ENCODE measurements at regions not wholly inside any gene's neighbourhood (a gene's known extent, or its start where the extent isn't known, plus 50 kb on each side); places are given as distances from the start of the nearest gene placed in this dataset.

GRCh38 chr19:27705896-27706295, 1507.1 kb downstream of the UQCRFS1 start:
- no peak overlapping the region for H3K4me3 ChIP-seq (ENCODE audit: low read depth in 1 of 2, low read length in 2 of 2)
- no peak overlapping the region for H3K9ac ChIP-seq (ENCODE audit: low read depth in 1 of 2, low read length in 2 of 2)
- no peak overlapping the region for H3K27ac ChIP-seq (ENCODE audit: low read depth, low read length)
- no peaks in the 10 kb centered on the region for H3K27me3 ChIP-seq (ENCODE audit: control insufficient read depth in 1 of 2, insufficient read depth in 2 of 2, low read length in 2 of 2)
- H3K36me3 ChIP-seq (ENCODE audit: control insufficient read depth in 1 of 2, insufficient read depth in 2 of 2, low read length in 2 of 2), result no peaks in the 10 kb centered on the region
- peaks cover 8 to 14% of the 10 kb centered on the region in 2 donors for H3K9me3 ChIP-seq (ENCODE audit: control insufficient read depth in 1 of 2, low read length in 2 of 2)
- no peaks in the 10 kb centered on the region for H3K4me1 ChIP-seq (ENCODE audit: control insufficient read depth in 1 of 2, insufficient read depth in 2 of 2, low read length in 2 of 2)

GRCh38 chr19:27694361-27695055, 1518.4 kb downstream of the UQCRFS1 start:
- H3K27me3 ChIP-seq (ENCODE audit: control insufficient read depth in 1 of 2, insufficient read depth in 2 of 2, low read length in 2 of 2), result no peaks in the 10 kb centered on the region
- H3K9me3 ChIP-seq (ENCODE audit: control insufficient read depth in 1 of 2, low read length in 2 of 2), result peaks cover 24 to 31% of the 10 kb centered on the region in 2 donors
- no peak overlapping the region for H3K27ac ChIP-seq (ENCODE audit: low read depth, low read length)
- no peaks in the 10 kb centered on the region for H3K4me1 ChIP-seq (ENCODE audit: control insufficient read depth in 1 of 2, insufficient read depth in 2 of 2, low read length in 2 of 2)
- no peak overlapping the region for H3K9ac ChIP-seq (ENCODE audit: low read depth in 1 of 2, low read length in 2 of 2)
- no peaks in the 10 kb centered on the region for H3K36me3 ChIP-seq (ENCODE audit: control insufficient read depth in 1 of 2, insufficient read depth in 2 of 2, low read length in 2 of 2)
- H3K4me3 ChIP-seq (ENCODE audit: low read depth in 1 of 2, low read length in 2 of 2), result no peak overlapping the region

GRCh38 chr19:27691991-27692390, 1521.0 kb downstream of the UQCRFS1 start:
- Histone ChIP-seq H3K27me3 (ENCODE audit: control insufficient read depth in 1 of 2, insufficient read depth in 2 of 2, low read length in 2 of 2) (no peaks in the 10 kb centered on the region), H3K9me3 (ENCODE audit: control insufficient read depth in 1 of 2, low read length in 2 of 2) (peaks cover 30 to 48% of the 10 kb centered on the region in 2 donors), H3K4me1 (ENCODE audit: control insufficient read depth in 1 of 2, insufficient read depth in 2 of 2, low read length in 2 of 2) (no peaks in the 10 kb centered on the region), H3K27ac (ENCODE audit: low read depth, low read length) (no peak overlapping the region), H3K9ac (ENCODE audit: low read depth in 1 of 2, low read length in 2 of 2) (no peak overlapping the region), H3K4me3 (ENCODE audit: low read depth in 1 of 2, low read length in 2 of 2) (no peak overlapping the region), H3K36me3 (ENCODE audit: control insufficient read depth in 1 of 2, insufficient read depth in 2 of 2, low read length in 2 of 2) (no peaks in the 10 kb centered on the region)

- no peaks in the 10 kb centered on the region for H3K27me3 ChIP-seq (ENCODE audit: control insufficient read depth in 1 of 2, insufficient read depth in 2 of 2, low read length in 2 of 2)
- H3K4me3 ChIP-seq (ENCODE audit: low read depth in 1 of 2, low read length in 2 of 2), result no peak overlapping the region
- H3K9ac ChIP-seq (ENCODE audit: low read depth in 1 of 2, low read length in 2 of 2), result no peak overlapping the region
- H3K4me1 ChIP-seq (ENCODE audit: control insufficient read depth in 1 of 2, insufficient read depth in 2 of 2, low read length in 2 of 2), result no peaks in the 10 kb centered on the region
- H3K27ac ChIP-seq (ENCODE audit: low read depth, low read length), result no peak overlapping the region
- H3K9me3 ChIP-seq (ENCODE audit: control insufficient read depth in 1 of 2, low read length in 2 of 2), result peaks cover 29 to 62% of the 10 kb centered on the region in 2 donors
- no peaks in the 10 kb centered on the region for H3K36me3 ChIP-seq (ENCODE audit: control insufficient read depth in 1 of 2, insufficient read depth in 2 of 2, low read length in 2 of 2)
These were observed 1523.2 kb downstream of the UQCRFS1 start for GRCh38 chr19:27689734-27690241.

- Histone ChIP-seq H3K36me3 (ENCODE audit: control insufficient read depth in 1 of 2, insufficient read depth in 2 of 2, low read length in 2 of 2) (no peaks in the 10 kb centered on the region), H3K27me3 (ENCODE audit: control insufficient read depth in 1 of 2, insufficient read depth in 2 of 2, low read length in 2 of 2) (no peaks in the 10 kb centered on the region), H3K4me1 (ENCODE audit: control insufficient read depth in 1 of 2, insufficient read depth in 2 of 2, low read length in 2 of 2) (no peaks in the 10 kb centered on the region), H3K4me3 (ENCODE audit: low read depth in 1 of 2, low read length in 2 of 2) (no peak overlapping the region), H3K9ac (ENCODE audit: low read depth in 1 of 2, low read length in 2 of 2) (no peak overlapping the region), H3K27ac (ENCODE audit: low read depth, low read length) (no peak overlapping the region), H3K9me3 (ENCODE audit: control insufficient read depth in 1 of 2, low read length in 2 of 2) (peaks cover 5 to 49% of the 10 kb centered on the region in 2 donors)
These were observed 1528.7 kb downstream of the UQCRFS1 start for GRCh38 chr19:27684293-27684692.

GRCh38 chr19:27681972-27682371, 1531.0 kb downstream of the UQCRFS1 start:
- Histone ChIP-seq H3K4me1 (ENCODE audit: control insufficient read depth in 1 of 2, insufficient read depth in 2 of 2, low read length in 2 of 2) (no peaks in the 10 kb centered on the region), H3K27me3 (ENCODE audit: control insufficient read depth in 1 of 2, insufficient read depth in 2 of 2, low read length in 2 of 2) (no peaks in the 10 kb centered on the region), H3K9me3 (ENCODE audit: control insufficient read depth in 1 of 2, low read length in 2 of 2) (peaks cover 0 to 34% of the 10 kb centered on the region in 2 donors)

DNA sequence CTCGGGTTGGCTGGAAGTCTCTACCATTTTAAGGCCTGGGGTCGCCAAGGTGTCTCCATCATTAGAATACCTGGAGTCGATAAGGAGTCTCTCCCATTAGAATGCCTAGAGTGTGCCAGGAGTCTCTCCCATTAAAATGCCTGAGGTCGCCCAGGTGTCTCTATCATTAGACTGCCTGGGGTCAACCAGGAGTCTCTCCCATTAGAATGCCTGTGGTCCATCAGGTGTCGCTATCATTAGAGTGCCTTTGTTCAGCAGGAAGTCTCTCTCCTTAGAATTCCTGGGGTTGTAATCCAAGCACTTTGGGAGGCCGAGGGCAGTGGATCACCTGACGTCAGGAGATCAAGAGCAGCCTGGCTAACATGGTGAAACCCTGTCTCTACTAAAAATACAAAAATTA, 1533.0 kb downstream of the UQCRFS1 start:
- Histone ChIP-seq H3K9me3 (ENCODE audit: control insufficient read depth in 1 of 2, low read length in 2 of 2) (peaks cover 0 to 25% of the 10 kb centered on the region in 2 donors), H3K9ac (ENCODE audit: low read depth in 1 of 2, low read length in 2 of 2) (no peak overlapping the region), H3K36me3 (ENCODE audit: control insufficient read depth in 1 of 2, insufficient read depth in 2 of 2, low read length in 2 of 2) (no peaks in the 10 kb centered on the region), H3K27ac (ENCODE audit: low read depth, low read length) (no peak overlapping the region), H3K27me3 (ENCODE audit: control insufficient read depth in 1 of 2, insufficient read depth in 2 of 2, low read length in 2 of 2) (no peaks in the 10 kb centered on the region), H3K4me1 (ENCODE audit: control insufficient read depth in 1 of 2, insufficient read depth in 2 of 2, low read length in 2 of 2) (no peaks in the 10 kb centered on the region), H3K4me3 (ENCODE audit: low read depth in 1 of 2, low read length in 2 of 2) (no peak overlapping the region)

More at GRCh38 chr19:27681972-27682371, 1531.0 kb downstream of the UQCRFS1 start:
- Histone ChIP-seq H3K4me3 (ENCODE audit: low read depth in 1 of 2, low read length in 2 of 2) (no peak overlapping the region), H3K9ac (ENCODE audit: low read depth in 1 of 2, low read length in 2 of 2) (no peak overlapping the region), H3K27ac (ENCODE audit: low read depth, low read length) (no peak overlapping the region), H3K36me3 (ENCODE audit: control insufficient read depth in 1 of 2, insufficient read depth in 2 of 2, low read length in 2 of 2) (no peaks in the 10 kb centered on the region)

DNA sequence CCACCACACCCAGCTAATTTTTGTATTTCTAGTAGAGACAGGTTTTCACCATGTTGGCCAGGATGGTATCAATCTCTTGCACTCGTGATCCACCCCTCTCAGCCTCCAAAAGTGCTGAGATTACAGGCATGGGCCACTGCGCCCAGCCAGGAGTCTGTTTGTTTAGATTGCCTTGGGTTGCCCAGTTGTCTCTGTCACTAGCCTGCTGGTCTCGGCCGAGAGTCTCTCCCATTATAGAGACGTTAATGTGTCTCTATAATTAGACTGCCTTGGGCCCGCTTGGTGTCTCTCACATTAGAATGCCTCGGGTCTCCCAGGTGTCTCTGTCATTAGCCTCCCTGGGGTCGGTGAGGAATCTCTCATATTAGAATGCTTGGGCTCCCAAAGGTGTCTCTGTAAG, 1533.6 kb downstream of the UQCRFS1 start:
- Histone ChIP-seq H3K9ac (ENCODE audit: low read depth in 1 of 2, low read length in 2 of 2) (no peak overlapping the region), H3K27ac (ENCODE audit: low read depth, low read length) (no peak overlapping the region), H3K36me3 (ENCODE audit: control insufficient read depth in 1 of 2, insufficient read depth in 2 of 2, low read length in 2 of 2) (no peaks in the 10 kb centered on the region), H3K4me1 (ENCODE audit: control insufficient read depth in 1 of 2, insufficient read depth in 2 of 2, low read length in 2 of 2) (no peaks in the 10 kb centered on the region), H3K27me3 (ENCODE audit: control insufficient read depth in 1 of 2, insufficient read depth in 2 of 2, low read length in 2 of 2) (no peaks in the 10 kb centered on the region), H3K9me3 (ENCODE audit: control insufficient read depth in 1 of 2, low read length in 2 of 2) (peaks cover 0 to 20% of the 10 kb centered on the region in 2 donors), H3K4me3 (ENCODE audit: low read depth in 1 of 2, low read length in 2 of 2) (no peak overlapping the region)

GRCh38 chr19:27676877-27677276, 1536.1 kb downstream of the UQCRFS1 start:
- H3K4me3 ChIP-seq (ENCODE audit: low read depth in 1 of 2, low read length in 2 of 2), result no peak overlapping the region

GRCh38 chr19:27676334-27676733, 1536.6 kb downstream of the UQCRFS1 start:
- Histone ChIP-seq H3K27ac (ENCODE audit: low read depth, low read length) (no peak overlapping the region), H3K4me3 (ENCODE audit: low read depth in 1 of 2, low read length in 2 of 2) (no peak overlapping the region), H3K4me1 (ENCODE audit: control insufficient read depth in 1 of 2, insufficient read depth in 2 of 2, low read length in 2 of 2) (no peaks in the 10 kb centered on the region), H3K9ac (ENCODE audit: low read depth in 1 of 2, low read length in 2 of 2) (no peak overlapping the region), H3K36me3 (ENCODE audit: control insufficient read depth in 1 of 2, insufficient read depth in 2 of 2, low read length in 2 of 2) (no peaks in the 10 kb centered on the region), H3K9me3 (ENCODE audit: control insufficient read depth in 1 of 2, low read length in 2 of 2) (peaks cover 0 to 34% of the 10 kb centered on the region in 2 donors), H3K27me3 (ENCODE audit: control insufficient read depth in 1 of 2, insufficient read depth in 2 of 2, low read length in 2 of 2) (no peaks in the 10 kb centered on the region)

More at GRCh38 chr19:27676877-27677276, 1536.1 kb downstream of the UQCRFS1 start:
- Histone ChIP-seq H3K4me1 (ENCODE audit: control insufficient read depth in 1 of 2, insufficient read depth in 2 of 2, low read length in 2 of 2) (no peaks in the 10 kb centered on the region), H3K27ac (ENCODE audit: low read depth, low read length) (no peak overlapping the region), H3K27me3 (ENCODE audit: control insufficient read depth in 1 of 2, insufficient read depth in 2 of 2, low read length in 2 of 2) (no peaks in the 10 kb centered on the region), H3K9me3 (ENCODE audit: control insufficient read depth in 1 of 2, low read length in 2 of 2) (peaks cover 0 to 32% of the 10 kb centered on the region in 2 donors), H3K36me3 (ENCODE audit: control insufficient read depth in 1 of 2, insufficient read depth in 2 of 2, low read length in 2 of 2) (no peaks in the 10 kb centered on the region), H3K9ac (ENCODE audit: low read depth in 1 of 2, low read length in 2 of 2) (no peak overlapping the region)
